NT2/D1 (cell line): ENCODE measurements at regions not wholly inside any gene's neighbourhood (a gene's known extent, or its start where the extent isn't known, plus 50 kb on each side); places are given as distances from the start of the nearest gene placed in this dataset.

ENCODE experiments used
- SUZ12 ChIP-seq: IDR thresholded peaks from 2 replicates; pipeline ENCODE4 v1.6.1; 2011; ENCODE audit not compliant: insufficient read length, insufficient read depth; ENCODE audit errors: extremely low read depth
- YY1 ChIP-seq: IDR thresholded peaks from 2 replicates; pipeline ENCODE4 v1.6.1; 2011; ENCODE audit not compliant: insufficient read length, insufficient read depth

DNA sequence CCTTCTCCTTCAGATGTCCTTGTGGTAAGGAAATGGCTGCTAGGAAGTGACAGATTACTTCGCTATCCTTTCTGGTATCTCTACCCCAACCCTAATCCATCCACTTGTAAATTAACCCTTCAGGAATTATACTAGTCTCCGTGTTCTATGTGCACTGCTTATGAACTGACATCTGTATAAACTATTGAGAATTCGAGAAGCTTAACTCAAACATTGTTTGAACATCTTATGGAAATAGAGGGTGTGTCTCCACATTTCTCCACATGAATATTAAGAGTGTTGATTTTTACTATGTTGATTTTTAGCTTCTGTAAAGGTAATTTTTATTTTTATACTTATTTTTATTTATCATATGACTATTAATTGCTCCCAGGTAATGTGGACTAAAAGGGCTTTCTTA lies 457.6 kb upstream of the ZNF337 start:
- TF ChIP-seq SUZ12 (no peak), YY1 (no peak)
